GM21515 (cell line): ENCODE measurements at regions not wholly inside any gene's neighbourhood (a gene's known extent, or its start where the extent isn't known, plus 50 kb on each side); places are given as distances from the start of the nearest gene placed in this dataset.
"Not testable (repeated sequence)": the region's sequence is repeated elsewhere in the genome, so short reads cannot be mapped to it uniquely, and the experiment has no call there.

Experiments
- ATAC-seq: cut with Tn5 transposase; IDR thresholded peaks from one replicate; pipeline ENCODE4 v1.9.1; 2021; ENCODE audit not compliant: unreplicated experiment

GRCh38 chr10:30560326-30560725 is 69.2 kb downstream of the LYZL2 start:
- ATAC-seq, result no peak

GRCh38 chr10:30559180-30559579 is 70.4 kb downstream of the LYZL2 start:
- no peak for ATAC-seq

GRCh38 chr10:30558411-30558810 is 71.1 kb downstream of the LYZL2 start:
- no peak for ATAC-seq

- ATAC-seq, result no peak
Measured at GRCh38 chr10:30557884-30558283, 71.7 kb downstream of the LYZL2 start.

GRCh38 chr10:30556189-30556588 is 73.4 kb downstream of the LYZL2 start:
- ATAC-seq, result no peak

- no peak for ATAC-seq
Measured at GRCh38 chr10:30555465-30555864, 74.1 kb downstream of the LYZL2 start.

GRCh38 chr10:30554440-30554825 is 75.1 kb downstream of the LYZL2 start:
- no peak for ATAC-seq

GRCh38 chr10:30553626-30554439 is 75.7 kb downstream of the LYZL2 start:
- no peak for ATAC-seq

- no peak for ATAC-seq
Measured at GRCh38 chr10:30553018-30553625, 76.4 kb downstream of the LYZL2 start.

GRCh38 chr10:30550967-30551815 is 78.4 kb downstream of the LYZL2 start:
- no peak for ATAC-seq

- not testable (repeated sequence) for ATAC-seq
Measured at GRCh38 chr10:30549134-30549687, 80.3 kb downstream of the LYZL2 start.

- no peak for ATAC-seq
Measured at GRCh38 chr10:30546511-30546910, 83.0 kb downstream of the LYZL2 start.

GRCh38 chr10:30542895-30543288 is 86.7 kb downstream of the LYZL2 start:
- no peak for ATAC-seq

GRCh38 chr10:30542001-30542894 is 87.3 kb downstream of the LYZL2 start:
- ATAC-seq, result no peak

GRCh38 chr10:30540276-30540675 is 89.3 kb downstream of the LYZL2 start:
- no peak for ATAC-seq

- no peak for ATAC-seq
Measured at GRCh38 chr10:30538086-30538485, 91.5 kb downstream of the LYZL2 start.

- no peak for ATAC-seq
Measured at GRCh38 chr10:30537586-30537985, 92.0 kb downstream of the LYZL2 start.

GRCh38 chr10:30537158-30537557 is 92.4 kb downstream of the LYZL2 start:
- ATAC-seq, result not testable (repeated sequence)

- ATAC-seq, result no peak
Measured at GRCh38 chr10:30536578-30536977, 93.0 kb downstream of the LYZL2 start.

GRCh38 chr10:30535677-30536076 is 93.9 kb downstream of the LYZL2 start:
- ATAC-seq, result no peak
